ENCODE measurements at regions not wholly inside any gene's neighbourhood (a gene's known extent, or its start where the extent isn't known, plus 50 kb on each side); places are given as distances from the start of the nearest gene placed in this dataset.

DNA sequence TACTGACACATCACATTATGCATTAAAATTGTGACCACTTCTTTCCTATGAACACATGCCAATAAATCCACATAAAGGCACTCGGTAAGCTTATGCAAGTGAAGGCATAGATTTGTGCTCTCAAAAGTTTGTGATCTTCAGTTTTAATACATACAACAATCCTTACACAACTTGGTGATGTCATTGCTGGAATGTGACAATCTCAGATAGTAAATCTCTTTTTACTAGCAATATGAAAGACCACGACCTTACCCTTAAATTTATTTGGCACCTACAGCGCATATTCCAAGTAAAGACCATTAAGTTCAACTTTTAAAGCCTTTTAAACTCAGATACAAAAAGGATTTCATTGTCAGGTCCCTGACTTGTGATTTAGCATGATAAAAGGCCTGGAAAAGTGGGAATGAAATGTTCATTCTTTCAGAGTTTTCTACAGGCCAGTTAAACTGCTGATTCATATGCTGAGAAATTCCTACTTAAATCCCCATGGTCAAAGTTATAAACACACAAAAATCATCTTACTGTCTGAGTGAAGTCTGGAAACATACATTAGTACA, 157.4 kb downstream of the SIPA1L2 start:
- Histone ChIP-seq H3K36me3 (replicated peaks) (no peaks in the 10 kb centered on the region), H3K27me3 (replicated peaks) (no peaks in the 10 kb centered on the region), H3K4me3 (ENCODE audit: low read depth, low read length) (no peak overlapping the region), H3K27ac (peak overlapping the region; percentile 35)
- TF ChIP-seq, protein P1, sequence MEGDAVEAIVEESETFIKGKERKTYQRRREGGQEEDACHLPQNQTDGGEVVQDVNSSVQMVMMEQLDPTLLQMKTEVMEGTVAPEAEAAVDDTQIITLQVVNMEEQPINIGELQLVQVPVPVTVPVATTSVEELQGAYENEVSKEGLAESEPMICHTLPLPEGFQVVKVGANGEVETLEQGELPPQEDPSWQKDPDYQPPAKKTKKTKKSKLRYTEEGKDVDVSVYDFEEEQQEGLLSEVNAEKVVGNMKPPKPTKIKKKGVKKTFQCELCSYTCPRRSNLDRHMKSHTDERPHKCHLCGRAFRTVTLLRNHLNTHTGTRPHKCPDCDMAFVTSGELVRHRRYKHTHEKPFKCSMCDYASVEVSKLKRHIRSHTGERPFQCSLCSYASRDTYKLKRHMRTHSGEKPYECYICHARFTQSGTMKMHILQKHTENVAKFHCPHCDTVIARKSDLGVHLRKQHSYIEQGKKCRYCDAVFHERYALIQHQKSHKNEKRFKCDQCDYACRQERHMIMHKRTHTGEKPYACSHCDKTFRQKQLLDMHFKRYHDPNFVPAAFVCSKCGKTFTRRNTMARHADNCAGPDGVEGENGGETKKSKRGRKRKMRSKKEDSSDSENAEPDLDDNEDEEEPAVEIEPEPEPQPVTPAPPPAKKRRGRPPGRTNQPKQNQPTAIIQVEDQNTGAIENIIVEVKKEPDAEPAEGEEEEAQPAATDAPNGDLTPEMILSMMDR (IDR thresholded peaks at IDR 0.05; ENCODE audit: low read depth, low read length, missing control alignments) = no peak
- in situ Hi-C loops (cut with HindIII; ENCODE audit: low pct_ligation_motif_present, low sequenced_read_pairs) = no loop called here
- DNase-seq = peak; percentile 26

DNA sequence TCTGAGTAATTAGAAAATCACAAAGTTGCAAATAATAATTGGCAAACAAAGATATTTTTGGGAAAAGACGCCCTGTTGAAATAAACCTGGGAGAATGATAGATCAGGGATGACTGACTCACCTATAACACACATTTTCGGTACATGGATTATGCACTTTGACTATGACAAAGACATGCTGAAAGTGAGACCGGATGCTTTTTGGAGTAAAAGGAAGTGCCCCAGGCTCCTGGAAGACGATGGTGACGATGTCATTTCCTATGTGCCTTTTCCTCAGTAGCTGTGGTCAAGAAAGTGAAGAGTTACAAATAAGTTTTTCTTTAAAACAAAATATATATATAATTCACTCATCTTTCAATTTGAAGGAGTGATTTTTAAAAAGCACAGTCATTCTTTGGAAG, 158.7 kb downstream of the SIPA1L2 start:
- no peak overlapping the region for H3K27ac ChIP-seq
- no peaks in the 10 kb centered on the region for H3K27me3 ChIP-seq (replicated peaks)
- in situ Hi-C loops (cut with HindIII; ENCODE audit: low pct_ligation_motif_present, low sequenced_read_pairs) = no loop called here
- no peak overlapping the region for H3K4me3 ChIP-seq (ENCODE audit: low read depth, low read length)
- DNase-seq = no peak
- H3K36me3 ChIP-seq (replicated peaks) = no peaks in the 10 kb centered on the region
- TF ChIP-seq, protein P1 (IDR thresholded peaks at IDR 0.05; ENCODE audit: low read depth, low read length, missing control alignments) = no peak

DNA sequence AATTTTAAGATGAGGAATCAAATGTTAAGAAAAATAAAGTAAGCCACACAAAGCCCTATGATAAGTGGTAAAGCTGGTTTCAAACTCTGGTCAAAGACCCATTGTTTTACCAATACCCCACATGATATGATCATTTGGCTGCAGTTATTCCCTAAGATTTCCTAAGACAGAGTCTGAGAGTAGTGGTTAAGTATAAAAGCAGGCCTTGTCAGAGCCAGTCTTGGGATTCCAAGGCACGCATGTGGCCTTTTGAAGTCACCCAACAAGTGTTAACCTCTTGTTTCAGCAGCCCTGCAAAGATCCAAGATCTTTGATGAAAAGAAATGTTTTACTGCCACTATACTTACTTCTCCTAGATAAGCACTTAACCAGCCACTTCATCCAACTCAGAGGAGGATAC, 159.2 kb downstream of the SIPA1L2 start:
- no peak overlapping the region for H3K4me3 ChIP-seq (ENCODE audit: low read depth, low read length)
- H3K36me3 ChIP-seq (replicated peaks) = no peaks in the 10 kb centered on the region
- in situ Hi-C loops (cut with HindIII; ENCODE audit: low pct_ligation_motif_present, low sequenced_read_pairs) = no loop called here
- H3K27me3 ChIP-seq (replicated peaks) = no peaks in the 10 kb centered on the region
- TF ChIP-seq, protein P1 (IDR thresholded peaks at IDR 0.05; ENCODE audit: low read depth, low read length, missing control alignments) = no peak
- no peak overlapping the region for H3K27ac ChIP-seq
- no peak for DNase-seq

DNA sequence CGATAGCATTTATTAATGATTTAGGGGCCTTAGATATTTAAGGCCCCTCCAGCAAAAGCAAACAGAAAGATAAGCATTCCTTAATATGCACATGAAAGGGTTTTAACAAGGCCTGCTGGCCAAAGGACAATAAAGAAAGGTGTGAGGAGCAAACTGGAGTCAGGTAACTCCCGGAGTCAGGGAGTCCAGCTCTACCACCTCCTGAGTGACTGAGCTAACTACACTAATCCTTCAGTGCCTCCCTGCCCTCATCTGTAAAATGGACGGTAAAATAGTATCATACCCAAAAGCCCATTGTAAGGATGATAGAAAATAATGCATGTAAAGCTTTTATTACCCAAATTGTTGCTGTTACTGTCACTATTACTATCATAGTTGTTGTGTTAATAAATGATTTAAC, 161.7 kb downstream of the SIPA1L2 start:
- in situ Hi-C loops (cut with HindIII; ENCODE audit: low pct_ligation_motif_present, low sequenced_read_pairs) = no loop called here
- no peak for DNase-seq
- Histone ChIP-seq H3K36me3 (replicated peaks) (no peaks in the 10 kb centered on the region), H3K27me3 (replicated peaks) (no peaks in the 10 kb centered on the region), H3K27ac (no peak overlapping the region), H3K4me3 (ENCODE audit: low read depth, low read length) (no peak overlapping the region)
- TF ChIP-seq, protein P1 (IDR thresholded peaks at IDR 0.05; ENCODE audit: low read depth, low read length, missing control alignments) = no peak

DNA sequence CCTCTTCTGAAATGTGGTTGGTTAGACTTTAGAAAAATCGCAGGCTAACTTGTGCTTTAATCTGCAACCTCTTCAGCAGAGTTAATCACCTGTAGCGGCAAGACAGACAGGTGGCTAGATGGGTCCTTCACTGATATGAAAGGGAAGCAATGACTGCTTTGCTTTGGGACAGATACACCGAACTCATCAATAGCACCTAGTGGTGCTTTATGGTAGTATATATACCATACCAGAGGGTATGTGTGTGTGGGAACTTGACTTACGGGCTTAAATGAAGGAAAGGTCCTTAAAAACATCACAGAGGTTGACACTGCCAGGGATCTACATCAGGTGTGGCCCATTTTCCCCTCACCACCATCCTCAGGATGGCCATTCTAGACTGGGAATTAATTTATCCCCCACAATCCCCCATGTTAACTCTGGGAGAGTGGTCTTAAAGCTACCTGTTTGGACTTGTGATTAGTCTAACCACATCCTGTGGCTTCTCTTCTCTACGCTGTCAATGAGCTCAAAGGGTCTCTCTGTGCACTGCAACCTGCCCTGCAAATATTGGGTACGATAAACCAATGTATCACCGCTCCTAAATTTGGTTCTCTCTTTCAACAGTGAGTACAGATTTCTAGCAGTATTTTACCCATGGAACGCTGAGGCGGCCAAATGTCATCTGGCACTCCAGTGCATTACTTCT, 162.7 kb downstream of the SIPA1L2 start:
- no peak overlapping the region for H3K27ac ChIP-seq
- TF ChIP-seq, protein P1 (IDR thresholded peaks at IDR 0.05; ENCODE audit: low read depth, low read length, missing control alignments) = peak; percentile 19
- no peaks in the 10 kb centered on the region for H3K27me3 ChIP-seq (replicated peaks)
- no peaks in the 10 kb centered on the region for H3K36me3 ChIP-seq (replicated peaks)
- in situ Hi-C loops (cut with HindIII; ENCODE audit: low pct_ligation_motif_present, low sequenced_read_pairs) = no loop called here
- no peak for DNase-seq
- no peak overlapping the region for H3K4me3 ChIP-seq (ENCODE audit: low read depth, low read length)

DNA sequence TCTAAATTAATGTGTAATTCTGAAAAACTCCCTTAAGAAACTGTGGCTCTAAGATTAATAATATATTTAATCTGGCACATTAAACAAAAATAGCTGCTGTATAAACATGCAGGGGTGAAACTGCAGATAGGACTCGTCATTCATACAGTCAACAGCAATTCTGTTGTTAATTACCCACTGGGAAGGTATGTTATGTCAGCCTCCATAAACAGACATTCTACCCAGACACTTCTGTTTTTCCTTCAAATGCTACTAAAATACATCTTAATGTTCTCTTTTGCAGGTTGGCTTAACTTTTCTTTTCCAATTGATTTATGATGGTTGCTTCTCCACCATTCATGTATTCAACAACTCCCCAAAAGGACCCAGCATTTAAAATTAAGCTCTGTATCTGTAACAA, 165.6 kb downstream of the SIPA1L2 start:
- no peaks in the 10 kb centered on the region for H3K36me3 ChIP-seq (replicated peaks)
- no peaks in the 10 kb centered on the region for H3K27me3 ChIP-seq (replicated peaks)
- TF ChIP-seq, protein P1 (IDR thresholded peaks at IDR 0.05; ENCODE audit: low read depth, low read length, missing control alignments) = no peak
- in situ Hi-C loops (cut with HindIII; ENCODE audit: low pct_ligation_motif_present, low sequenced_read_pairs) = no loop called here
- H3K4me3 ChIP-seq (ENCODE audit: low read depth, low read length) = no peak overlapping the region
- DNase-seq = no peak
- H3K27ac ChIP-seq = no peak overlapping the region
